ENCODE measurements at regions not wholly inside any gene's neighbourhood (a gene's known extent, or its start where the extent isn't known, plus 50 kb on each side); places are given as distances from the start of the nearest gene placed in this dataset.
"Not testable (repeated sequence)": the region's sequence is repeated elsewhere in the genome, so short reads cannot be mapped to it uniquely, and the experiment has no call there.

DNA sequence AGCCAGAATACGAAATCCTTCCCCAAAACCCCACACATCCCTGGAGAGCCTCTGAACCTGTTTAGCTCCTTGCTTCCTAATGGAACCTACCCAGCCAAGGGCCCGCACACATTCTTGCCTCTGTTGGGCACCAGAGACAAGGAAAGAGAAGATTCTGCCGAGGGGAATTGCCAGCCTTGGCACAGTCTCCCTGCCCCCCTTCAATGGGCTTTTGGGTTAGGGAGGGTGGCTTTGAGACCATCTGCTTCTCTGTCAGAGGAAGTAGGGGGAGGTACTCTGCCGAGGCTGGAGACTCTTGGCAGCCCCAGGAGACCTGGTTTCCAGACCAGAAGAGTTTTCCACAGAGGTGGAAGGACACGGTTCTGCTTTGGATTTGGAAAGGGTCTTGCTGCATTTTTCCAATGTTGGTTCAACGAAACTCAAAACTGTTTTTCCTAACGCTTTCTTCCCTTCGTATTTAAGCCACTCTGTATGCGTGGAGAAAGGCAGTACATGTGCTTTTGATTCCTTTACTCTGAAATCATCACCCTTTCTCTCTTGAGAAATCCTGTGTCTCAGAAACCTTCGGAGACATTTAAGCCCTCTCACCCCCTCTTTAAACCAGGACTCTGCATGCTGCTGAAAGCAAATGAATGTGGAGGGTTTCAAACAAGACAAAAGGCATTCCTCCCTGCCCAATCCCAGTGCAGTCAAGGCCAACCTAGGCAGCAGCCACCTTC, 78.8 kb upstream of the PRR23C start:
- Histone ChIP-seq H3K36me3 (no peaks in the 10 kb centered on the region), H3K27me3 (no peaks in the 10 kb centered on the region), H3K4me1 (no peaks in the 10 kb centered on the region), H3K4me3 (ENCODE audit: low read depth, low read length) (no peak overlapping the region), H3K9me3 (no peaks in the 10 kb centered on the region)
- DNase-seq, result no peak
- TF ChIP-seq, protein P1, sequence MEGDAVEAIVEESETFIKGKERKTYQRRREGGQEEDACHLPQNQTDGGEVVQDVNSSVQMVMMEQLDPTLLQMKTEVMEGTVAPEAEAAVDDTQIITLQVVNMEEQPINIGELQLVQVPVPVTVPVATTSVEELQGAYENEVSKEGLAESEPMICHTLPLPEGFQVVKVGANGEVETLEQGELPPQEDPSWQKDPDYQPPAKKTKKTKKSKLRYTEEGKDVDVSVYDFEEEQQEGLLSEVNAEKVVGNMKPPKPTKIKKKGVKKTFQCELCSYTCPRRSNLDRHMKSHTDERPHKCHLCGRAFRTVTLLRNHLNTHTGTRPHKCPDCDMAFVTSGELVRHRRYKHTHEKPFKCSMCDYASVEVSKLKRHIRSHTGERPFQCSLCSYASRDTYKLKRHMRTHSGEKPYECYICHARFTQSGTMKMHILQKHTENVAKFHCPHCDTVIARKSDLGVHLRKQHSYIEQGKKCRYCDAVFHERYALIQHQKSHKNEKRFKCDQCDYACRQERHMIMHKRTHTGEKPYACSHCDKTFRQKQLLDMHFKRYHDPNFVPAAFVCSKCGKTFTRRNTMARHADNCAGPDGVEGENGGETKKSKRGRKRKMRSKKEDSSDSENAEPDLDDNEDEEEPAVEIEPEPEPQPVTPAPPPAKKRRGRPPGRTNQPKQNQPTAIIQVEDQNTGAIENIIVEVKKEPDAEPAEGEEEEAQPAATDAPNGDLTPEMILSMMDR (IDR thresholded peaks at IDR 0.05; ENCODE audit: low read depth, low read length), result no peak

DNA sequence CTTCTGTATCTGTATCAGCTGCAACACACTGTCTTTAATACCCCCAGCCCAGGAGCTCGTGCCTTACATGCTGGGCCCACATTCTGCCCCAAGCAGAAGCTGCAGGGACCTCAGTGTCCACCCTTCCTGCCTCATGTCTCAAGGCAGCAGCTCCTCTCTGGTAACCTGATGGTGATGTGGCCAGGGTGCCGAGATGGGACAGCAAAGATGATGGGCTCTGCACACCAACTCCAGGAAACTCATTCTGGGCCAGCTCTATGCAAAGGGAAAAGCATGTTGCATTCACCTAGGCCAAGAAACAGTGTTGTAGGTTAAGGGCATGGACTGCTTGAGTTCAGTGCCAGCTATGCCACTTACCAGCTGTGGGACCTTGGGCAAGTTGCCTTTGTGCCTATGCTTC, 79.5 kb upstream of the PRR23C start:
- Histone ChIP-seq H3K9me3 (no peaks in the 10 kb centered on the region), H3K27me3 (no peaks in the 10 kb centered on the region), H3K4me3 (ENCODE audit: low read depth, low read length) (no peak overlapping the region), H3K4me1 (no peaks in the 10 kb centered on the region), H3K36me3 (no peaks in the 10 kb centered on the region)
- TF ChIP-seq, protein P1 (IDR thresholded peaks at IDR 0.05; ENCODE audit: low read depth, low read length), result no peak
- no peak for DNase-seq

DNA sequence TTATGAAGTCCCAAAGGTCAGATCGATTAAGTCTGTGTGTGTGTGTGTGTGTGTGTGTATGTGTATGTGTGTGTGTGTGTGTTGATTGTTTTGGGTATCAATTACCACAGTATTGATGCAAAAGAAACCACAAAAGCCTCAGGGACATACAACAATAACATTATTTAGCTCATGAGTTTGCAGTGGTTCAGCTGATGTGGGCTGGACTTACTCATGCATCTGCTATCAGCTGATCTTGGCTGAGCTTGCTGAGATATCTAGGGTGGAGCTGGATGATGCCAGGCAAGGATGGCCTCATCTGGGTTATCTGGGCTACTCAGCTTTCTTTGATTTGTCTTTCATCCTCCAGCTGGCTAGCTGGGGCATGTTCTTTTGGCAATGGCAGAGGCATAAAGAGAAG, 82.4 kb upstream of the PRR23C start:
- TF ChIP-seq, protein P1 (IDR thresholded peaks at IDR 0.05; ENCODE audit: low read depth, low read length), result no peak
- Histone ChIP-seq H3K27me3 (no peaks in the 10 kb centered on the region), H3K4me3 (ENCODE audit: low read depth, low read length) (no peak overlapping the region), H3K4me1 (no peaks in the 10 kb centered on the region), H3K9me3 (no peaks in the 10 kb centered on the region), H3K36me3 (no peaks in the 10 kb centered on the region)
- no peak for DNase-seq

DNA sequence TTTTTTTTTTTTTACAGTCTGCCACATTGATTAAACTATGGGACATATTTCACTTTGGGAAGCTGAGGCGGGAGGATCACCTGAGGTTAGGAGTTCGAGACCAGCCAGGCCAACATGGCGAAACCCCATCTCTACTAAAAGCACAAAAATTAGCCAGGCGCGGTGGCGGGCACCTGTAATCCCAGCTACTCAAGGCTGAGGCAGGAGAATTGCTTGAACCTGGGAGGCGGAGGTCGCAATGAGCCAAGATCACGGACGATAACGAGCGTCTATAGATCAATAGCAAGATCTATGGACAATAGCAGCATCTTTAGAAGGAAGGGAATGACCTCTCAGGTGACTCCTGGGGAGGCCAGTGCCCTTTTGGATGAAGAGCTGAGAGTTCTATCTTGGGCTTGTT, 82.9 kb upstream of the PRR23C start:
- H3K4me1 ChIP-seq; DNase-seq; H3K9me3 ChIP-seq; H3K27me3 ChIP-seq; H3K36me3 ChIP-seq; H3K4me3 ChIP-seq (ENCODE audit: low read depth, low read length): not testable (repeated sequence)

DNA sequence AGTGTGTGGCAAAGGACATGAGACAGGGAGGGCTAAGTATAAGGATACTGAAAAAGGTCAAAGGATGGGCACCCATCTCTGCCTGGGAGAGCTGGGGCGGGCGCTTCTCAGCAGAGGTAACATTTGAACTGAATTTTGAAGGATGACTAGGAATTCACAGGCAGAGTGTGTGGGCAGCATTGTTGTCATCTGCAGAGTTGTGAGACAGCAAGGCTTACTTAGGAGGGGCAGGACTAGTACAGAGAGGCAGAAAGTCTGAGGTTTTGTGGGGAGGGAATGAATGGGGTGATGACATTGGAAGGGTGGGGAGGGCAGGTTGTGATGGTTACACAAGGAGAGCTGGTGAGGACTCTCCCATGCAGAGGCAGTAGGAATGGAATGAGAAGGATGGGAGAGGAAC, 84.1 kb upstream of the PRR23C start:
- TF ChIP-seq, protein P1 (IDR thresholded peaks at IDR 0.05; ENCODE audit: low read depth, low read length), result no peak
- no peak for DNase-seq
- no peaks in the 10 kb centered on the region for H3K27me3 ChIP-seq

DNA sequence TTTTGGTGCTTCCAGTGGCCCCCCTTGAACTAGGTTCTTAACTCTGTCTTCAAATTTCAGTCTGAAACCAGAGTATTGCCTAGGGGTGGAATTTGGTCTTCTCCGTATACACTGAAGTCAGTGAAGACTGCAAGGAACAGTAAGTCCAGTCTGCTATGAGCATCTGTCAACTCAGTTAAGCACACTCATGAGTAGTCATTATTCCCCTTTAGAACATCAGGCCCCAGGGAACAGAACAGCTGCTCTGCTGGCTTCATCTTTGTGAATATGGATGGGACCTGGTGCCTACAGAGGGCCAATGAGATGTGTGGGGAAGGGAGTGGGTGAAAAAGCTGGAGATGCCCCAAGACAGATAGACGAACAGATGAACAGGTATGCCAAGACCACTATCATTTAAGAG, 85.2 kb upstream of the PRR23C start:
- TF ChIP-seq, protein P1 (IDR thresholded peaks at IDR 0.05; ENCODE audit: low read depth, low read length), result no peak
- Histone ChIP-seq H3K9me3 (no peaks in the 10 kb centered on the region), H3K4me3 (ENCODE audit: low read depth, low read length) (no peak overlapping the region), H3K4me1 (no peaks in the 10 kb centered on the region), H3K36me3 (no peaks in the 10 kb centered on the region), H3K27me3 (no peaks in the 10 kb centered on the region)
- no peak for DNase-seq

More for the DNA sequence above, 84.1 kb upstream of the PRR23C start:
- H3K4me1 ChIP-seq, result no peaks in the 10 kb centered on the region
- no peaks in the 10 kb centered on the region for H3K36me3 ChIP-seq
- H3K9me3 ChIP-seq, result no peaks in the 10 kb centered on the region
- no peak overlapping the region for H3K4me3 ChIP-seq (ENCODE audit: low read depth, low read length)
